GM18502 (cell line): ENCODE measurements at regions not wholly inside any gene's neighbourhood (a gene's known extent, or its start where the extent isn't known, plus 50 kb on each side); places are given as distances from the start of the nearest gene placed in this dataset.

Experiments
- ATAC-seq: cut with Tn5 transposase; IDR thresholded peaks from one replicate; pipeline ENCODE4 v1.9.1; 2021; ENCODE audit warnings: mild to moderate bottlenecking; ENCODE audit not compliant: unreplicated experiment, poor library complexity

DNA sequence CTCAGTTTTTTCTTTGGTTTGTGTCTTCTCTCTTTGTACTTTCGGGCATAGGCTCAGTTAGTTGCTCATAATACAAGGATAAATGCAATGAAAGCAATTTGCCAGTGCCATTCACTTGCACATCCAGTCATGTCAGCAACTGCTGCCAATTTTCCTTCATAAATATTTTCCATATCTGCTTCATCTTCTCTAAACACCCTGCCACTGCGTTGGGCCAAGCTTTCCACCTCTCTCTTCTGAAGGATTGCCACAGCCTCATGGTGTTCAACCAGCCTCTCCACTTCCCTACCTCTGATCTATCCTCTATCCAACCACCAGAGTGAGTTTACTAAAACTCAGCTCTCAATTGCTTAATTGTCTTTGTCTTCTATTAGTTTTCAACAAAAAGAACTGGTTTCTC lies 192.5 kb upstream of the ZNF462 start:
- no peak for ATAC-seq

DNA sequence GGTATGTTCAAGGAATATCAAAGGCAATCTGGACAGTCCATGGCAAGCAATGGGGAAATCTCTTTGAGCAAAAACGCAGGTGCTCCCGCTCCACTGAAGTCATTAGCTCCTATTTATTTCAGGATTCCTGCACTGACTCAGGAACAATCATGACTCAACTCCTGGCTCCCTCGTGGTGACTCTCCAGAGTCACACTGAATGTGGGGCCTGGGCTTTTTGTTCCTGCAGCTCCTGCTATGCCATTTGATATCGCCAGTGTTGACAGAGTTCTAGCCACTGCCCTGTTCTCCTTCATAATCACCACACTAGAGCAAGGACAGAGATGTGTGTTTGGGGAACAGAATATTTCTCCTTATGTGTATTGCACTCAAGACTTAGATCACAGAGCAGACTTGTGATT lies 187.2 kb upstream of the ZNF462 start:
- no peak for ATAC-seq

DNA sequence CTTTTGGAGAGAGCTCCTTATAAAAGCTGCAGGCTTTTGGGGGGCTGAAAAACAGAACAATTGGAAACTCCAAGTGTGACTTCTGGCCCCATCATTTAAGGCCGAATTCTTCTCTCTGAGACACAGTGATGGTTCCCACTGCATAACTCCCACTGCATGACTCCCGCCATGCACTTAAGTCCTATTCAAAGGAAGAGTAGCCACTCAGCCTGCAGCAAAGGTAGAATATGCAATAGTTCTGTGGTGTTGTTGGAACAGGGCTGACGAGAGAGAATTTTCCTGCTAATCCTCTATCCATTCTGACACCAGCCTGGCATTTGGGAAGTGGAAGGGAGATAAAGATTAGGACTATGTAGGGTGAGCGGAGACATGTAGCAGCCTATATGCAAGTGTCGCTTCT lies 185.6 kb upstream of the ZNF462 start:
- no peak for ATAC-seq

DNA sequence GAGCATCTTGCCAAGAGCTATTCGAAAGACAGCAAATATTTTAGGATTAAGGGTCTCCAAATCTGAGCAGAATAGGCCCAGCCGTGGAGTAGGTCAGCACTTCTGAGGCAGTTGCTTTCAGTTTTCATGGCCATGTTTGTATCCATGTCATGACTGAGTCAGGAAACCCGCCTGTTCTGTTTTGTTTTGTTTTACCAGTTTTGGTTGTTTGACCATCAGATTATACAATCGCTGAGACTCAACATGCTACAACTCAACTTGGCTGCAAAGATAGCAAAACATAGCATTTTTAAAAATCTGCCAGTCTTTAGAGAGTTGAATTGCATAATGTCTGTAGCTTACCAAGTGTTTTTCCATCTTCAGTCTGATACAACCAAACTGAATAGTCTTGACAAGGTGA lies 185.1 kb upstream of the ZNF462 start:
- no peak for ATAC-seq

DNA sequence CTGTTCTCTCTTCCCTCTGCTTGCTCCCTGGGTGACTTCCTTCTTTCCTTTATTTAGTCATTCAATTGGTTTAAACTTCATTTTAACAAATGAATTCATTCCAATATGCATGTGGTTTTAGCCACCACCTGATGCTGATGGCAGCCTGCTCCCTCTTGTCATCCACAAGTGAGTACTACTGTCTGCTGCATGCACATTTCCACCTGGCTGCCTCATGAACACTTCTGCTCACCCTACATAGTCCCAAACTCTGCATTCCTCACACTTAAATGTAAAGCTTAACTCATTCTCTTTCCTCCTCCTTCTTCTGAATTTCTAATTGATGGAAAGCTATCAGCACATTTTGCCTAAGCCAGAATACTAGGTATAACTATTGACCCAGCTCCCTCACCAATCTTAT lies 184.7 kb upstream of the ZNF462 start:
- no peak for ATAC-seq

DNA sequence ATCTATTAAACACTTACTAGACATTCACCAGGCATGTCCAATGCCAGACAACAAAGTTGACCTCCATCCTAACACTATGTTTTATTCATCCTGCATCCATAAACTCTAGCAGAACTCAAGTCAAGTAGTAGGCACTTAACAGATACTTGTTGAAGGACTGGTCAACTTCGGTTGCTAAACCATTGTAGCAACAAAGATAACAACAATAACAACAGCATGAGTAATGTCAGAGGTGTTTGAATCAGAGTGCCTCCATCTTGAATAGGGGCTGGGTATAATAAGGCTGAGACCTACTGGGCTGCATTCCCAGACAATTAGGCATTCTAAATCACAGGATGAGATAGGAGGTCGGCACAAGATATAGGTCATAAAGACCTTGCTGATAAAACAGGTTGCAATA lies 180.5 kb upstream of the ZNF462 start:
- ATAC-seq, result no peak

DNA sequence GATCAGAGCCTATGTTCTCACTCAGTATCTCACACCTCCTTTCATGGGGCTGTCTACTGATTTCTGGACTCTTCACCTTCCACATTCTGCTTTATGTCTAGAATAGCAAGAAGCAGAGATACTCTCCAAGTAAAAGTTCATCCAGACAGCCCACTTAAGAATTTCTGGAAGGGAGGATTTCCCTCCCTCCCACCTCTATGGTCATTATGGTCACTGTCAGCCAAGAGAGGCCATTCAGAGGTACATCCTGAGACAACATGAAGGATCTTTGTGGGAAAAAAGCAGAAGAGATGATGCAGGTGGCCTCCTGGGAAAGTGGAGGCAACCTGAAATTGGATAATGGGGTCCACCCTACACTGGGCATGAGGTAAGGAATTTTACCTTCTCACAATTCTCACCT lies 179.5 kb upstream of the ZNF462 start:
- ATAC-seq, result no peak

DNA sequence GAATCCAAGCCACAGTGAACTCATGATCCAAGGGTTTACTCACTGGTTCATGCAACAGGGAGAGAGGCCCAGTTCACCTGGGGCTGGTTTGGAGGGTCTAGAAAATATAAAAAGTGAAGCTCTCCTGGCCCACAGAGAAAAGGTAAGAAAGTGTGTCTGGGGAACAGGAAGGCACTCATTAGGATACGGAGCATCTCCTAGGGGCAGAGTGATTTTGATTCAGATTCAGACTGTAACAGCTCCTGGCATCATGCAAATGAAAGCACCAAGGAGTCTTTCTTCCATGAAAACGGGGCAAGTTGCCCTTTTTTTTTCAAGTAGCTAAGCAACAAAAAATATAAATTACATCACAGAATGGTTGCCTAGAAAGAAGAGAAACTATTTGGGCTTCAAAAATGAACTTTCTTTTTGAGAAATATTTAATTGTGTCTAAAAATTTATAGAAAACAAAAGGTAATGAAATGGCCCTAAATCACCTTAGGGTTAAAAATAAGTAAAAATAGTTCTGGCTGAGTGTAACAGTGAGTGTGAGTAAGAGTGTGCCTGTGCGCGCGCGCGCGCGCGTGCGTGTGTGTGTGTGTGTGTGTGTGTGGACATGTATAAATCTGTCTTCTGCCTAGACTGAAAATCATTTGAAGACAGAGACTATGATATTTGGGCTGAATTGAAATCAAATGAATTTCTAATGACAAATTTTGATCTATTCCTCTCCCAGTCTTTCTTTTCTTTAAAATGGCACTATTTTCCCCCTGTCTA lies 177.8 kb upstream of the ZNF462 start:
- no peak for ATAC-seq

DNA sequence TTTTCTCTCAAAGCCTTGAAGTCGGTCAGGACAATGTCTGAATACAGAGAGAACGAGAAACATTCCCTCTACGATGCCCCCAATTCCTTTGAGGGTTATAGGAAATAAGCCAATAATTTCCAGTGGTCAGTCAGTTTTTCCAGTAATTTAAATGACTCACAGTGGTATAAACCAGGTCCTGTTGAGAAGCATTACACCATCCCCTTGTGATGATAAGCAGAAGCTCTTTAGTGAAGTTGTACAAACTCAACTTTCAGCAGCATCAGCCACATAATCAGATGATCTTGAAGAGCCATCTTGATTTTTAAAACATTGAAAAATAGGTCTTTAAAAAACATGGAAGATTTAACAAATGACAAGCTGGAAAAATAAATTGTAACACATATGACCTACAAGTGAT lies 173.9 kb upstream of the ZNF462 start:
- no peak for ATAC-seq

DNA sequence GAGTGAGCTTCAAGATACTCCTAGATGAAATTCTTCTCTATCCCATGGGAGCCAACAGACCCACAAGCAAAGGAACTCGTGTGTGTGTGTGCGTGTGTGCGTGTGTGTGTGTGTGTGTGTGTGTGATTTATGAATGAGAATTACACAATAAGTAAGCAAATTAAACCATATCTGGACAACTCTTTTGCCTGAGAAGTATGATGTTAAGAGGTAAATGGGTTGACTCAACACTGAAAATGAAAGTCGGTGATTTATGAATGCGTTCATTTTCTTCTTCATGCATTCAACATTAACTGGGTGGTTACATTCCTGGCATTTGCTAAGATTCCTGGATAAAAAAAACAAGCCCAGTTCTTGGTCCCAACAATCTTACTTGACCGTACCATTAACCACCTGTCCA lies 171.3 kb upstream of the ZNF462 start:
- no peak for ATAC-seq

DNA sequence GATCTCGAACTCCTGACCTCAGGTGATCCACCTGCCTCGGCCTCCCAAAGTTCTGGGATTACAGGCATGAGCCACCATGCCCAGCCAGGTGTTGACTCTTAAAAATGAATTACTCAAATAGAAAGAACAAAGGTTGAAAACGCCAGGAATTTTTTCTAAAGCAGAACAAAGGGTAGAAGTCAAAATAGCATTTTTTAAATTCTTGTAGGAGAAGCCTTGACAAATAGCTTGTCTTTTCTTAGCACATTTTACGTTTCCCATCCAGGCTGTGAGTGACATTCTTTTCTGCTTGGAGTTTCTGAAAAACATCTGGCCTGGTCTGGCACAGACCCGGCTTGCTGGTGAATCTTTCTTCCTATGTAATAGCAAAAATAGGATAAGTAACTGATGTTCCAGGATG lies 169.4 kb upstream of the ZNF462 start:
- no peak for ATAC-seq

DNA sequence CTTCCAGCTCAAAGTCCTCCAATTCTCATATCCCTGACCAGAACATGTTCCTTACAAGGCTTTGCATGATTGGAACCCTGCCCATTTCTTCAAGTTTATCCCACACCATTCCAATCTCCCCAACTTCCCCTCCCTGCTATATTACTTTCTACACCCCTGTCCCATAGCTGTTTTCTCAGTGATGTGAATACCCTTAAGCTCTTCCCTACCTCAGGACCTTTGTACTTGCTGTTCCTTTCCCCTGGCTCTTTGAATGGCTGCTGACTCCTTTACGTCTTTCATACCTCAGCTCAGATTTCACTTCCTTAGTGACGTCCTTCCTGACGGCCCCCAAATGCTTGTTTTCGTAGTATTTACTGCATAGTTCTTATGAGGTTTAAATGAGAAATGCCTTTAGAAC lies 166.2 kb upstream of the ZNF462 start:
- no peak for ATAC-seq

DNA sequence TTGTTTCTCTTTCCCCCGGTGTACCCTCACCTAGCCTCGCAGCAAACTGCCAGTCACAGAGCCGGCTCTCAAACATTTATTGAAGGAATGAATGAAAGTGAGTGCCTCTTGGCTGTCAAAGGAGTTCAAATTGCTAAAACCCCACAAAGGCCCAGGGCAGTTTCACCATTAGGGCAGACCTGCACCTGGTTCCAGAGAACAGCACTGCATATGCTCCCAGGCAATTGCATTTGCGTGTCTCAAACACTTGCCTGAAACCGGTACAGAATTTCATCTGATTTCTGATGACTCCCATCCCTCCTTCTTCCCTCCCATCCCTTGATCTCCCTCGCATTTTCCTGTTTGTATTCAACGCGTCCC lies 165.6 kb upstream of the ZNF462 start:
- ATAC-seq, result no peak

DNA sequence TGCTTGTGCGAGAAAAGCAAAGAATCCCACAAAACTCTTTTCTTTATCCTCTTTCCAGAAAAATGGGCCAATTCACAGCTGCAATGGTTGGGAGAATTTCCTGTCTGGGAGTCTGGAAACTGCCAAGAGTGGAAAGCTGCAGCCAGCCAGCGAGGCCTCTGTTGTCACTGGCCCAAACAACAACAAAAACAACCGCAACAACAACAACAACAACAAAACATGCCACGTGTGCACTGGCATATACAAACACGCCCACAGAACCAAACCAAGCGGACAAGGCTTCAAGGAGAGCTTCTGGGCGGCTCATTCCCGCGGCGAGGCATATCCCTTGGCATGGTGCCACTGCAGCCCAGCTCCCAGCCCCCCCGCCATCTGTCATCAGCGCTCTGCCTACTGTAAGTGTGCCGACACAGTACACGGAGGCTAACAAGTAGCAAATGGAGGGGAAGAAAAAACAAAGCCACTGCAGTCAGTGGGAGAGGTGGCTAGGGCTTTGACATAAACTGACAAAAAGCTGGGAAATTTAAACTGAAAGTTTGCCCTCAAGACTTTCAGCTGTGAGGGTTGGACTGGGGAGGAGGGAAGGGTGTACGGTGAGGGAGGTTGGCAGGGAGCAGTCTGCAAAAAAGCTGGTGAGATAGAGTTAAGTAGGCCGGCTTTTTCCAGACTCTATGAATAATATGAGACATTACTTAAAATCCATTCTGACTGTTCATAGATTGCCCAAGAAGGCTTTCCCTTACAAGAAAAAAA lies 165.0 kb upstream of the ZNF462 start:
- no peak for ATAC-seq

DNA sequence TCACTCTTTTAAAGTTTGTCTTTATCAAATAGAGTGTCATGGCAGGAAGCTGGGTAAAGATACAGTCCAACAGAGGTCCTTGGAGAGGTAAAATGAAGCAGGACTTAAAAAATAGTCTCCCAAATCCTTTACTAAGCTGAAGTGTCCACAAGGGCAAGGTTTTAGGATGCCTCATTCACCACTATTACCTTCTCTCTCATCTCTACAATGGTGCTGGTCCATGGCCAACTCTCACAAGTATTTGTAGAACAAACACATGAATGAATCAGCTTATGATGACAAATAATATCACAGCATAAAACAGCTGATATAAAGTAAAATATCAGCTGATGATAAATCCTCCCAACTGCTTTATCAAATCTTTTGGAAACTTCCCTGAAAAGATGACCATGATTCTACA lies 162.3 kb upstream of the ZNF462 start:
- no peak for ATAC-seq

DNA sequence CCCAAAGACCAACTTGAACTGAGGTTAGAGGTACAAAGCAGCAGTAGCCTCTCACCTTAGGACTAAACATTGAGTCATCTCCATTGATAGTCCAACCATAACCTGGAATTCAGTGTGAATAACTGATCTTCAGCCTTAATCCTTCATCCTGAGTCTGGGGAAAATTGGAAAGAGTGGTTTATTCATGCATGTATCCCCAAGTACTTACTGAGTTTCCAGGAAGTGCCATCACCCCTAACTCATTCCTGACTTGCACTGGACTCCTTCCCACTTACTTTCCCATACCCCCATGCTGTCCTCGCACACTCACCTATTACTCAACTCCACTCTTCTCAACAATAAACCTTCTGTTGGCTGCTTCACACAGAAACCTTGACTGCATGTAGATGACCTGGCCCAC lies 161.4 kb upstream of the ZNF462 start:
- ATAC-seq, result no peak

DNA sequence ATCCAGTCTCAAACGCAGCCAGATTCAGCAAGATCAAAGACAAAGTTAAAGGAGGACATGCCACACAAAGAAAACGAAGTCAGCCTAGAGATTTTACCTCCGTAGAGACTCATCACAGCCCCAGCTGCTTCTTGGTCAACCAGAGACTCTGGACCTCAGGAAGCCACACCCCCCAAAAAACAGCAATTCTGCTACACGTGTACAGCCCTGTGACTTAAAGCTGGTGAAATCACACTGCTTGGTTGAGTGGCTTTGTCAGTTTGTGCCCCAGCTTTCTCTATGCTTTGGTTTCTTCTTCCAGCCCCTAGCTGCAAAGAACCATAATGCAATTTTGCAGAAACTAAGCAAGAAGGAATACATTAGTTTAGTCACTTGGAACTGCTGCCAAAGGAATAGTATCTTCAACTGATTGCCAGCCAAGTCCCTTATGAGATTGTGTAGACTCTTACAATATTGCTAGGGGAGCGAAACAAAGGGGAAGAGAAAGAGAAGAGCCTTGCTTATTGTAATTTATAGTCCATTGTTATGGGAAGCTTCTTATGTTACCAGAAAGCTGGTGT lies 158.8 kb upstream of the ZNF462 start:
- no peak for ATAC-seq

DNA sequence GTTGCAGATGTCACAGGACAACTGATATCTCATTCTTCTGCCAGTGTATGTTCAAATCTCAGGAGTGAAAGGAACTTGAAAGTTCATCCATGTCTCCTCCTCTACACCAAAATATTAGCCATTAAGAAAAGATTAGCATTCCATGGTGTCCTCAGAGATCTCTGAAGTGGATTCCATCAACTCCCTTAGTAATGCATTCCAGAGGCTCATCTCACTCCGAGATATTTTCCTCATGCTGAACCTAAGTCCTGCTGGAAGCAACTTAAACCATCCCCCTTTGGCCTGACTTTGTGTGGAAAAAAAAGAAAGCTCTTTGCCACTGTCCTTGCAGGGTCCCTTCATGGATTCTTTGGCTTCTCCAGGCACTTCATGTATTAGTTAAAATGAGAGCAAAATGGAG lies 155.7 kb upstream of the ZNF462 start:
- ATAC-seq, result no peak

DNA sequence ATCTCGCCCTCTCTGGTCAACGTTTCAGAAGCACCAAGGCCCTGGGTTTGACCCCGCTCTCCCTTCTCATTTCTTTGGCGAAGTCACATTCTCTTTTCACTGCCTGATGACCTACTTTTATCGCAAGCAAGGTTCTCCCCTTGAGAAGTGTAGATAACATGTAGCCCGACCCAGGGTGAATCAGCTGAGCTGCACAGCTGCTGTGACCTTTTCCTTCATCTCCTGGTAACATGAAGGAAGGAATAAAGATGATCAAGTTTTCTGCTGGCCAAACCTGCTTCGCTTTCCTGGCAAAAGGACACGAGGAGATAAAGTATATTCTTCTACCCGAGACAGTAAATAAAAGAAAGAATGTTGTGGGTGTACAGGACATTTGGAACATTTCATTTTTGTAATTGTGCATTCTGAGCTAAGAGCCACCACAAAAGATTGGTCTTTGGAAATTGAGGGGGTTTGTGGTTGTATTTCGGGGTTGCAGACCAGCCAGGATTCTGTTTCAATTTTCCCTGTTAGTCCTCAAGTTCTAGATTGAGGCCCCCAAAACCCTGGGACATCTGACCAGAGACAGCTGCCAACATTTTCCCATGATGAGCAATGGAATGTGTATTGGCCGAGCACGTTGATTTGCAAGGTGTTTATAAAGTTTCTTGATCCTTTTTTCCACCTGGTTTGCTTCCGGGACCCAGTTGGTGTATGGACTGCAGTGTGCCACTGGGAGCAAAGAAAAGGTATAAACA lies 155.1 kb upstream of the ZNF462 start:
- ATAC-seq, result no peak

DNA sequence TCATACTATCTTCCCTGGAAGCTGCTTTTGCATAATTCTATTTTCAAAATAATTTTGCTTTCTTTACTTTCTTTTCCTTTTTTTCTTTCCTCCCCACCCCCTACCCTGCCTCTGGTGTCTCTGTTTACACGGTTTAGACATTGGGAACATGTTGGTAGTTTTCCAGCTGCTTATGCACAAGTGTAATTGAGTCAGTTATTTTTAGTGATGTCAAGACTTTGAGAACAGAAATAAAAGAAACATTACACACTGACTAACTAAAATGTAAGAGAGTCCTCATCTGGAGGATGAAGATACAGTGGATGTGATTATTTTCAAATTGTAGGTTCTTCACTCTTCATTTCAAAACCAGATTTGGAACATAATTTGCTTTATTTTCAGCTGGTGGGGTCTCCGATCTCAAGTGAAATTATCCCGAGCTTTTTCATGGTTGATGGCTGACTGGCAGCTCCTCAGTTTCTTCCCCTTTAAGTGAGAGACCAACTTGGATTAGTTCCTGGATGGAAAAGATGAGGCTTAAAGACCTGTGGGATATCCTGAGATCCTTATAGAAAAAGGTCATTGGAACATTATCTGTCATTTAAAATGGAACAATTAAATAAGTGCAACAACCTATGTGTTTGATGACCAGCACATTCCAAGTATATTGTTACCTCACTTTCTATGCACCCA lies 154.4 kb upstream of the ZNF462 start:
- no peak for ATAC-seq

DNA sequence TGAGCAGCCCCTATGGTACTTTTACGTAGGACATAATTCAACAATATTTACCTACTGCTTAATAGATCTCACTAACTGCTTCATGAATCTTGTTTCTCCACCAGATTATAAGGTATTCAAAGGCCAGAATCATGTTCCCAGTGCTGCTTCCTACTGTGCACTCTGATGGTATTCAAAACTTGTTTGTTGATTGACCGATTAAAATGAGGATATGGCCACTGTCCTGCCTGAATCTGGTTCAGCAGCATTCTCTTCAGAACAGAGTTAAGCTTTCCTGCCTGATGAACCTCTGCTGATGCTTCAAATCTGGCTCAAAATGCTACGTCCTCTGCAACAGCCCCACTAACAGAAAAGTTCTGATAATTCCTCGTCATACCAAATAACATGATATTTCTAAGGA lies 150.7 kb upstream of the ZNF462 start:
- no peak for ATAC-seq
